ENCODE measurements at regions not wholly inside any gene's neighbourhood (a gene's known extent, or its start where the extent isn't known, plus 50 kb on each side); places are given as distances from the start of the nearest gene placed in this dataset.
A peak's percentile ranks its signal among the peaks of the same experiment; 100 is the strongest.

DNA sequence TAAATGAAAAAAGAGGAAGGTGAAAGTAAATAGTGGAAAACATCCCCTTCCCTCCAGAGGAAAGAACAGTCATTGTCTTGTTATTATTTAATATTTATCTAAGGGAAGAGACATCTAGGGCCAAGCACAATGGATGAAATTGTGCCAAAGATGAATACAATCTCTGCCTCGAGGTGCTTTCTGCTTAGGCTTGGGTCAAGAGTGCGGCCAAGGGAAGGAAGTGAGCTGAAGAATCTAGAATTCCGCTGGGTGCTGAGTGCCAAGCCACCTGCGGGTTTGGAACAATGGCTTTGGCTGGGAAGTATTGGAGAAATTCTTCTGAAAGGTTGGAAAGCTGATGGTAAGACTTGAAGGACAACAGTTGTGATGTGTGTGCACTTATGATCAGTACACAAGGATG, 531.3 kb upstream of the FZD8 start:
- Histone ChIP-seq H3K27ac (no peak overlapping the region), H3K4me3 (no peak overlapping the region)

DNA sequence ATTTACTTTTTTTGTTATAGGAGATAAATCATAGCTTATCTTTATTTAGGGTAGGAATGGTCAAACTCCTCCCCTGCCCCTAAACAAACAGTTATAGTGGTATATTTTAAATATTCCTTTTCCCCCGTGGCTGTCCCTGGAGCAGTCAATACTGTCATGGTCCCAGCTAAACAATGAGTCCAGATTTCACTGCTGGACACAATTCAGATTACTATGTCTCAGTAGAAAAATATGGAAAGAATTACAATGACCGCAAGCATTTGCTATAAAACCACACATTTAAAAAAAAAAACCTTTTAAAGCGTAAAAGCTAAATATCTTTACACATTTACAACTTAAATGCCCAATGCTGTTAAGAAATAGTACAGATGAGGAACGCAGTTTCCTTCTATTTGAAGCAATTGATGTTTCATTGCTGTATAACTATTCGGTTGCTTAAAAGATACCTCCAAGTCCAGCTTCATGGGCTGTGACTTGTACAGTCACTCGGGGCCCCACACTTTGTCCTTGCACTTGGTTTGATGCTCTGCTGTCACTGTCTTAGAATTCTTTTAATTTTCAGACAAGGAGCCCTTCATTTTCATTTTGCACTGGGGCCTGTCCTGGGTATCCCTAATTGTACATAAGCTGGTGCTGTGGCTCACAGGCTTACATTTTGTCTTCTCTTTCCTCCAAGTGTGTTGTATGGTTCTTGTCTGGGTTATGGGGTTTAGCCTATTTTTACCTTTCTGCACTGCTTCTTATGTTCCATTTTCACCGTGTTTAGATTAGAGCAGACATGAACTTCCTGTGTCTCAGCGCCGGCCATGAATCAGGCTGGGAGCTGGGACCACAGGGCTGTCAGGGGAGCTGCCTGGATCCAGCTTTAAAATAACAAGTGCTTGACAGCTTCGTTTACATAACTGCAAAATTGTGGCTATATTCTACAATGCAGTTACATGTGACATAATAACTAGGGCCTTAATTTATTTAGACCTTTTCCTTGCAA, 530.2 kb upstream of the FZD8 start:
- Histone ChIP-seq H3K4me3 (no peak overlapping the region), H3K27ac (peak overlapping the region in 1 of 21 experiments; percentile 7)

GRCh38 chr10:36171556-36171952, 529.5 kb upstream of the FZD8 start:
- H3K4me3 ChIP-seq, result no peak overlapping the region
- no peak overlapping the region for H3K27ac ChIP-seq

GRCh38 chr10:36170943-36171501, 528.9 kb upstream of the FZD8 start:
- Histone ChIP-seq H3K27ac (no peak overlapping the region), H3K4me3 (no peak overlapping the region)

- Histone ChIP-seq H3K27ac (no peak overlapping the region), H3K4me3 (no peak overlapping the region)
These were observed 528.1 kb upstream of the FZD8 start for GRCh38 chr10:36170142-36170719.

- H3K4me3 ChIP-seq, result no peak overlapping the region
- no peak overlapping the region for H3K27ac ChIP-seq
These were observed 526.7 kb upstream of the FZD8 start for GRCh38 chr10:36168777-36169176.

GRCh38 chr10:36164556-36165504, 522.7 kb upstream of the FZD8 start:
- no peak overlapping the region for H3K27ac ChIP-seq
- no peak overlapping the region for H3K4me3 ChIP-seq

DNA sequence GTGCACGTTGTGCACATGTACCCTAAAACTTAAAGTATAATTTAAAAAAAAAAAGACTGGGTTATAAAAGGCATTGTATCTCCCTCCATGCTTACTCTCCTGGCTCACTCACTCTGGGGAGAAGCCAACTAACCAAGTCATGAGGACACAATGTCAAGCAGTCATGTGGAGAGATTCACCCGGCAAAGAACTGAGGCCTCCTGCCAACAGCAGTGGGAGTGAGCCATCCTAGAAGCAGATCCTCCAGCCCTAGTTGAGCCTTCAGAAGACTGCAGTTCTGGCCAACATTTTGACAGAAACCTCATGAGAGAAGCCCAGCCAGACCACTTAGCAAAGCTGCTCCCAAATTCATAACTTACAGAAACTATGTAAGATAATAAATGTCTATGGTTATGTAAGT, 521.7 kb upstream of the FZD8 start:
- Histone ChIP-seq H3K27ac (no peak overlapping the region), H3K4me3 (no peak overlapping the region)

DNA sequence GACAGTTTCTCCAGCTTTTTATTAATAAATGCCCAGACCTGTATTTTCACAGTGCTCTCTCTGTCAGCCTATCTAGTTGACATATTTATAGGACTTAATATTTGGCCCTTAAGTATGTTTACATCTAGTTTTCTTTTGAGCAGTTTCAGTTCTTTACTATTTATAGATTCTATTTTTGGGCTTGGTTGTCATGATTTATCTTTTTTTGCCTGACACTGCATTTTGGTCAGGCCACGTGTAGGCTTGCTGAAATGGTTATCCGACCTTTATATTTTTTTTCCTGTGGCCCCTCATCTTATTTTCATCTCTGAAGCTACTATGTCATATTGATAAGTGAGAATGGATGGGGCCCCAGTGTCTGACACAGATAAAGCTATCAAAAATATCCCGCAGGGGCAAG, 515.4 kb upstream of the FZD8 start:
- Histone ChIP-seq H3K27ac (no peak overlapping the region), H3K4me3 (no peak overlapping the region)

GRCh38 chr10:36148207-36148606, 506.1 kb upstream of the FZD8 start:
- Histone ChIP-seq H3K27ac (no peak overlapping the region), H3K4me3 (no peak overlapping the region)

DNA sequence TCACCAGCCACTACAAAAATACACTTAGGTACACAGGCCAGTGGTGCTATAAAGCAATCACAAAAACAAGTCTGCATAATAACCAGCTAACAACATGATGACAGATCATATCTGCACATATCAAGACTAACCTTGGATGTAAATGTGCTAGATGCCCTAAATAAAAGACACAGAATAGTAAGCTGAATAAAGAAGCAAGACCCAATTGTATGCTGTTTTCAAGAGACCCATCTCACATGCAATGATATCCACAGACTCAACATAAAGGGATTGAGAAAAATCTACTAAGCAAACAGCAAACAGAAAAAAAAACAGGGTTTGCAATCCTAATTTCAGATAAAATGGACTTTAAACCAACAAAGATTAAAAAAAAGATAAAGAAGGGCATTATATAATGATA, 505.4 kb upstream of the FZD8 start:
- Histone ChIP-seq H3K4me3 (no peak overlapping the region), H3K27ac (no peak overlapping the region)

DNA sequence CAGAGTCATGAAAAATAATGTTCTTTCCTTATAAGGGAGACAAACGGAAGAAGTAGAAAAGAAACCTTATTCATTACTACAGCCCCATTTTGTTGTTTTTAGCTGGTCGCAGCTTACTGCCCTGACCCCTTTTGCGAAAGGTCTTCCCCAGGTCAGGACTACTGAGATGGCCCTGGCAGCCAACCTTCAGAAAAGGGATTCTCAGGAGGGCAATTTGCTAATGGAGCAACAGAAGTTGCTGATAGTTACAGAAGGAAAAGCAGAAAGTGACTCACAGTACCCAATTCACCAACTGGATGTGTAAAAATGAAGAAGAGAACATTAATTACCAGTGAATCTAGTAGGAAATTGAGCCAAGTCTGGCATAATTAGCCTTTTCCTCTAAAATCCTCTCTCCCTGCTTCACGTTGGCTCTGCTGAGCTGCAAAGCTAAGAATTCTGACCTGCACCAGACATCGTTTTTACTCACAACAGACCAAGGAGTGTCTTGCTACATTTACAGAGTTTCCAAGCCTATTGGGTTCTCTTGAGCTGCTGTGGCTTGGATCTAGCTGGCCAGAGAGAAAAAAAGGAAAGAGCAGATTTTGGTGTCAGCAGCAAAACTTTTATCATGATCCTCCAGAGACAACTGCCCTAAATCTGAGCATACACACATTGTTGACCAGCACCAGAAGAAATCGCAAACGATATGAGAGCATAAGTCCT, 499.9 kb upstream of the FZD8 start:
- Histone ChIP-seq H3K27ac (no peak overlapping the region), H3K4me3 (no peak overlapping the region)

DNA sequence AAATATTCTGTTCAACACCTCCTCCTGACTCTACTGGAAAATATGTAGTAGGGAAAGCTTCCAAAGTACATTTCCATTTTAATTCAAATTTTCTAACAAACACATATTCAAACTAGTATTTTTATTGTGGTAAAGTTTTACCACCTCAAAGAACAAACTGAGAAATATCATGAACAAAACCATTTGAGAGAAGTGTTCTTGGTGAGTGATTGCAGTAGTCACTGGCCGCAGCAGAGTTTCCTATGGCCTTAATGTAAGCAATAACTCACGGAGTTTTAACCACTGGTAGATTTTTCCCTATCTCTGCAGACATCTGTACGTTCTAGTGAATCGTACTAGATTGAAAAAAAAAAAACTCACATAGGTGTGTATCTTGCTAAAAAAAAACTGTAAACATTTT, 487.0 kb upstream of the FZD8 start:
- H3K27ac ChIP-seq, result no peak overlapping the region
- no peak overlapping the region for H3K4me3 ChIP-seq

- H3K27ac ChIP-seq, result no peak overlapping the region
- H3K4me3 ChIP-seq, result no peak overlapping the region
These were observed 484.0 kb upstream of the FZD8 start for GRCh38 chr10:36126076-36126475.

- Histone ChIP-seq H3K4me3 (no peak overlapping the region), H3K27ac (no peak overlapping the region)
These were observed 477.4 kb upstream of the FZD8 start for GRCh38 chr10:36119455-36119854.

DNA sequence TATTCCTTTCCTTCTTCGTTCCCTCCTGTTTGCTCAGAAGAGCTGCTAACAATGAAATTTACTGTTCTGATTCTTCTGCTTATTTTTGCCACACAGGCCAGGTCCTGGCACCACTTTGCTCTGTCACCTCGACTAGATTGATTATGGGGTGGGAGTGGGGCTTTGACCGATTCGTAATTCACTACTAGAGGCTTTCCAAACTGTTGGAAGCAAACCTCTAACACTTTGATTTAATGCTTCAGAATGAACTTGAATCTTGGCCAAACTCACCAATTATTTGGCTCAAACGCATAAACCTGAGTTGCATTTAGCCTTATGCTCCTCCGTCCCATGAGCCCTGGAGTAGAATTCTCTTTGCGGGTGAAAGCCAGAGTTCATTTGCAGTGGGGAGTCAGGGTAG, 476.2 kb upstream of the FZD8 start:
- Histone ChIP-seq H3K4me3 (no peak overlapping the region), H3K27ac (no peak overlapping the region)

DNA sequence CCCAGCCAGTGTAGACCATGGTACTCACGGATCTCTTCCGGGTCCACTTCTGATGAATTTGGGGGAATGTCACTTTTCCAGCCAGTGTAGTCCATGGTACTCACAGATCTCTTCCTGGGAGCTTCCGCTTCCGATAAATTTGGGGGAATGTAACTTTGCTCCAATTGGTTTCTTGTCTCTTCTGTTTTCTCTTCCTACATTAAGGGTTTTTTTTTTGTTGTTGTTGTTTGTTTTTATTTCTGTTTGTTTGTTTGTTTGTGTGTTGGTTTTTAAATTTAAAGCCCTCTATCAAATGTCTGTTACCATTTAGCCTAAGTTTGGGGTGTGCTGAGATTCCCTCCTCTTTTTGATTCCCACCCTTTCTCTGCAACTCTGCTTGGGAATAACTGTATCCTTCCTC, 475.8 kb upstream of the FZD8 start:
- no peak overlapping the region for H3K4me3 ChIP-seq
- H3K27ac ChIP-seq, result no peak overlapping the region

DNA sequence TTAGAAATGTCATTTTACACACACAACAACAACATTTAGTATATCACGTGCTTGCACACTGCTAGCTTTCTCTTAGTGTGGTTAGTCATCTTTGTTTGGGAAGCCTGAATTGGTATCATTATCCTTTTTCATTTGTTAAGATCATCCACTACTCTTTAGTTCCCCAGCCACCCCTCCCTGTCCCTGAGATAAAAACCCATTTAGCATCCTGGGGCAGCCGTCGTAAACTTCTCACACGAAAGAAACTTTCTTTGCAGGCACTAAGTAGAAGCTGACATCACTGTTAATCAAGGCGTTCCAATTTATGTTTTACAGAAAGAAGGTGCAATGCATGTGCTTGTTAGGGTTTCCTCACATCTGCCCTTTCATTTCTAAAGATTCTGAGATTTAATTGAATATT, 475.1 kb upstream of the FZD8 start:
- H3K4me3 ChIP-seq, result no peak overlapping the region
- no peak overlapping the region for H3K27ac ChIP-seq

- Histone ChIP-seq H3K4me3 (no peak overlapping the region), H3K27ac (no peak overlapping the region)
These were observed 474.6 kb upstream of the FZD8 start for GRCh38 chr10:36116731-36117130.

All from skin epidermis (tissue), 12 donors.